ENCODE measurements at regions not wholly inside any gene's neighbourhood (a gene's known extent, or its start where the extent isn't known, plus 50 kb on each side); places are given as distances from the start of the nearest gene placed in this dataset.

GRCh38 chr18:55839343-55839742 lies 251.4 kb upstream of the TCF4 start:
- no peak overlapping the region for H3K4me2 ChIP-seq (replicated peaks; ENCODE audit: extremely low read depth, low read length, poor library complexity, severe bottlenecking)
- H2AFZ ChIP-seq (ENCODE audit: insufficient read depth, low read depth, low read length, poor library complexity, severe bottlenecking) = no peak overlapping the region
- Mint-ChIP-seq H3K36me3 (no peaks in the 10 kb centered on the region), H3K9me3 (peaks cover 11 to 33% (median 25%) of the 10 kb centered on the region in 7 donors), H3K27me3 (ENCODE audit: low read depth in 3 of 3) (no peaks in the 10 kb centered on the region), H3K27ac (no peak overlapping the region), H3K4me1 (no peaks in the 10 kb centered on the region), H3K4me3 (no peak overlapping the region)
- H4K20me1 ChIP-seq (ENCODE audit: insufficient read depth, low read length) = no peaks in the 10 kb centered on the region
- no peak for DNase-seq
- no peak overlapping the region for H3K27ac ChIP-seq (ENCODE audit: low read depth in 1 of 2, low read length in 2 of 2)
- peaks cover 13 to 22% of the 10 kb centered on the region in 2 donors for H3K9me3 ChIP-seq (replicated peaks in 1 of 2; ENCODE audit: control insufficient read depth in 1 of 2, insufficient read depth in 1 of 2, low read length in 2 of 2)
- H3K79me2 ChIP-seq (ENCODE audit: insufficient read depth, low read length) = no peaks in the 10 kb centered on the region
- no peaks in the 10 kb centered on the region for H3K36me3 ChIP-seq (replicated peaks in 1 of 2; ENCODE audit: control insufficient read depth in 1 of 2, insufficient read depth in 2 of 2, low read length in 2 of 2)
- H3K4me1 ChIP-seq (ENCODE audit: control insufficient read depth in 1 of 2, insufficient read depth in 2 of 2, low read length in 2 of 2) = no peaks in the 10 kb centered on the region
- H3K27me3 ChIP-seq (ENCODE audit: control insufficient read depth in 2 of 2, insufficient read depth in 2 of 2, low read length in 2 of 2) = no peaks in the 10 kb centered on the region
- intact Hi-C loops (cut with micrococcal nuclease) = no loop called here
- no peak overlapping the region for H3K9ac ChIP-seq (ENCODE audit: insufficient read depth, low read length, poor library complexity, severe bottlenecking)
- H3K4me3 ChIP-seq (replicated peaks in 1 of 3; ENCODE audit: low read depth in 2 of 3, low read length in 3 of 3) = no peak overlapping the region
- no peak for TF ChIP-seq CTCF (IDR thresholded peaks at IDR 0.05)

GRCh38 chr18:55838841-55839240 lies 250.8 kb upstream of the TCF4 start:
- H3K4me3 ChIP-seq (replicated peaks in 1 of 3; ENCODE audit: low read depth in 2 of 3, low read length in 3 of 3) = no peak overlapping the region
- Mint-ChIP-seq H3K4me1 (no peaks in the 10 kb centered on the region), H3K27me3 (ENCODE audit: low read depth in 3 of 3) (no peaks in the 10 kb centered on the region), H3K36me3 (no peaks in the 10 kb centered on the region), H3K4me3 (no peak overlapping the region), H3K27ac (no peak overlapping the region), H3K9me3 (peaks cover 11 to 30% (median 25%) of the 10 kb centered on the region in 7 donors)
- 83% methylated on average over 1 of the region's 3 CpGs for WGBS (ENCODE audit: insufficient coverage)
- no peak for TF ChIP-seq CTCF (IDR thresholded peaks at IDR 0.05)
- DNase-seq = no peak
- no peak overlapping the region for H3K27ac ChIP-seq (ENCODE audit: low read depth in 1 of 2, low read length in 2 of 2)
- intact Hi-C loops (cut with micrococcal nuclease) = no loop called here
- H3K4me2 ChIP-seq (replicated peaks; ENCODE audit: extremely low read depth, low read length, poor library complexity, severe bottlenecking) = no peak overlapping the region
- no peaks in the 10 kb centered on the region for H3K4me1 ChIP-seq (ENCODE audit: control insufficient read depth in 1 of 2, insufficient read depth in 2 of 2, low read length in 2 of 2)
- H3K36me3 ChIP-seq (replicated peaks in 1 of 2; ENCODE audit: control insufficient read depth in 1 of 2, insufficient read depth in 2 of 2, low read length in 2 of 2) = no peaks in the 10 kb centered on the region
- no peak overlapping the region for H2AFZ ChIP-seq (ENCODE audit: insufficient read depth, low read depth, low read length, poor library complexity, severe bottlenecking)
- no peaks in the 10 kb centered on the region for H3K79me2 ChIP-seq (ENCODE audit: insufficient read depth, low read length)
- no peaks in the 10 kb centered on the region for H4K20me1 ChIP-seq (ENCODE audit: insufficient read depth, low read length)
- H3K9ac ChIP-seq (ENCODE audit: insufficient read depth, low read length, poor library complexity, severe bottlenecking) = no peak overlapping the region
- H3K9me3 ChIP-seq (replicated peaks in 1 of 2; ENCODE audit: control insufficient read depth in 1 of 2, insufficient read depth in 1 of 2, low read length in 2 of 2) = peaks cover 13 to 22% of the 10 kb centered on the region in 2 donors
- H3K27me3 ChIP-seq (ENCODE audit: control insufficient read depth in 2 of 2, insufficient read depth in 2 of 2, low read length in 2 of 2) = no peaks in the 10 kb centered on the region
